Caki2 (cell line): ENCODE measurements at regions not wholly inside any gene's neighbourhood (a gene's known extent, or its start where the extent isn't known, plus 50 kb on each side); places are given as distances from the start of the nearest gene placed in this dataset.
"Not testable (repeated sequence)": the region's sequence is repeated elsewhere in the genome, so short reads cannot be mapped to it uniquely, and the experiment has no call there.

Experiments used
- DNase-seq: peaks from one replicate; pipeline ENCODE4 v3.0.0-alpha.2; 2015; ENCODE audit warnings: low read depth
- in situ Hi-C: cut with HindIII; loops from 2 replicates; pipeline ENCODE4 v1.10.0; 2016; ENCODE audit warnings: low sequenced_read_pairs, low pct_unique_long_range_greater_than_20kb, mixed read lengths

- in situ Hi-C loops: no loop called here
- no peak for DNase-seq
These were observed 111.5 kb upstream of the IFNG-AS1 start for GRCh38 chr12:67877727-67878126.

GRCh38 chr12:67879937-67880336 is 109.3 kb upstream of the IFNG-AS1 start:
- in situ Hi-C loops: no loop called here
- DNase-seq: no peak

DNA sequence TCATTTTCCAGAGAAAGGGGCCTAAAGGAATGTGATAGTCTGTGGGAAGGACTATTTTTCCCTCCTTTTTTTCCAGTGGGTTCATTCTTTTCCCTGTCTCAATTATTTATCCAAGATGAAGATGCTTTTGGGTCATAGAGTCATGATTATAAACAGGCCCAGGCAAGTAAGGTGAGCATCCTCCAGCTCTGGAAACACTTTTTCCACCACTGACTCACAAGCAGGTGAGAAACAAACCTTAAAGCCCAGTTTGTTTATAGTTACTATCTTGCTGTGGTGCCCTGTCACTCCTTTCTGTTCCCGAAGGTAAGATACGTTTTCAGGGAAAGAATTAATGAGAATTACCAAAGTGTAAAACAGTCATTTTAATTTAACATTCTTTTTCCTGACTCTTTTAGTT is 107.7 kb upstream of the IFNG-AS1 start:
- in situ Hi-C loops: no loop called here

GRCh38 chr12:67884596-67884995 is 104.7 kb upstream of the IFNG-AS1 start:
- in situ Hi-C loops: no loop called here
- DNase-seq: no peak

More for the DNA sequence above, 107.7 kb upstream of the IFNG-AS1 start:
- no peak for DNase-seq

DNA sequence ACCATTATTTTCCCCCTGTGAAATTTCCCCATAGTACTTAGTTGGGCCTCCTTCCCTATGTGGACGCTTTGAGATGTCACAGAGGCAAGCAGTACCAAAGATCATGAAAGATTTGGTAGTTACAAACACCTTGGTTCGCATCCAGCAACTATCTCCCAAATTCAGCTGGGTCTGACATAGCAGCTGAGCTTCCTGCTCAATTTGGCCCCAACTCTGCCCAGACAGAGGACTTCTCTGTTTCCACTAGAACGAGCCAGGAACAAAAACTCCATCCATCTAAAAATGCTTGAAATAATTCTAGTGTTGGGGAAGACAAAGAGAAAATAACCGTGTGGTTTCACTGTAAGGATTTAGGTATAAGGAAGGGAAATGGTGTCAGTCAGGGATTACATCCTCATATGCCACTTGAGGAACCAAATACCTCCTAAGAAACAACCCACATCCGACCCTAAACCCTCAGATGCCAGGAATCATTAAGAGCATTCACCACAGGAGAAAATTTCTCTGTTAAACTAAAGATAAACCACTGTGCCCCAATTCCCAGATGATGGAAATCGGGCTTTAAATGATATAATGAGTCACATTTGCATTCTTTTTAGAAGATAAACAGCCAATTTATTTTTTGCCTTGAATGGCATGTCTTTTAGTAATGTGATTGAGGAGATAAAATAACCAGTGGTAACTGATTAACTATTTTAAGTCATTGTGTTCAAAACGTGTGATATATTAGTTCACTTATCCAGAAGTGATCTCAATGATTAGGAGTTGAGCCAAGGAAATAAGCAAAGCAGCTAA is 103.7 kb upstream of the IFNG-AS1 start:
- in situ Hi-C loops: no loop called here
- DNase-seq: peak; percentile 78

DNA sequence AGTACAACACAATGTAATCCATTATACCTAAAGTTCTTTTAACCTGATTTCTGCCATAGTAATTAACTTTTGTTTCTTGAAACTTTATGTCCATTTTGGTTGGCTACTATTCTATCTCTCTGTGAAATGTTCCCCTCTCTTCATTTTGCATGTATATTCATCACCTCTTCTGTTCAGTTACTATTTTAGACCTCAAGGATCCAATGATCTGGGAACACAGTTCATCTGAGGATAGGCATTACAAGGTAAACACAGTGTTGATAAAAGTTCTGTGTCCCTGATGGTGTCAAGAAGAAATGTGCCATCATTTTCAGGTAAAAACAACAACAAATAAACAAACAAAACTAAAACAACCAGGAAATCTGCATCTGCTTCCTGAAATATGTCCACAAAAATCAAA is 102.2 kb upstream of the IFNG-AS1 start:
- in situ Hi-C loops: no loop called here
- no peak for DNase-seq

- DNase-seq: no peak
- in situ Hi-C loops: no loop called here
These were observed 99.3 kb upstream of the IFNG-AS1 start for GRCh38 chr12:67889931-67890330.

DNA sequence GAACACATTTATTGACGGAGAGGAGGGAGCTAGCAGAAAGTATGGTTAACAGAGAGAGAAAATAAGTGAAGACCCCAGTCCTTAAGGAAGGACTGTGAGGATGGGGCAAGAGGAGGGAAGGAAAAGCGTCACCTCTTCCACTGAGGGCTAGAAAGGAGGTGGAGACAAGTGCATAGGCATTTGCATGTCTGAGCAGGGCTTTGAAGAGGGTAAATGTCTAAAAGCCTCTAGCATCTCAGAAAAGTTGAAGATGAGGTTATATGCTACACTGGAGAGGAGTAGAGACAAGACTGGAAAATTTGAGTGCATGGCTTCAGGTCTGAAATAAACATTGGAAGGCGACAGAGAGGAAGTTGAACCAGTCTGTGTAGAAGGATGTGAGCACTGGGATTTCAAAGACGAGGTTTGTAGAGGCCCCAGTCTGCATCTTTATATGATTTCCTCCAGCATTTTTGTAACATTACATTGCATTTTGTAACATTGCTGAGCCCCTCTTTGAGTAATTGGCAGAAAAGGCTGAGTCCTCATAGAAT is 98.5 kb upstream of the IFNG-AS1 start:
- in situ Hi-C loops: no loop called here
- no peak for DNase-seq

- no peak for DNase-seq
- in situ Hi-C loops: no loop called here
These were observed 97.7 kb upstream of the IFNG-AS1 start for GRCh38 chr12:67891596-67891995.

GRCh38 chr12:67892259-67893021 is 96.8 kb upstream of the IFNG-AS1 start:
- DNase-seq: no peak
- in situ Hi-C loops: no loop called here

DNA sequence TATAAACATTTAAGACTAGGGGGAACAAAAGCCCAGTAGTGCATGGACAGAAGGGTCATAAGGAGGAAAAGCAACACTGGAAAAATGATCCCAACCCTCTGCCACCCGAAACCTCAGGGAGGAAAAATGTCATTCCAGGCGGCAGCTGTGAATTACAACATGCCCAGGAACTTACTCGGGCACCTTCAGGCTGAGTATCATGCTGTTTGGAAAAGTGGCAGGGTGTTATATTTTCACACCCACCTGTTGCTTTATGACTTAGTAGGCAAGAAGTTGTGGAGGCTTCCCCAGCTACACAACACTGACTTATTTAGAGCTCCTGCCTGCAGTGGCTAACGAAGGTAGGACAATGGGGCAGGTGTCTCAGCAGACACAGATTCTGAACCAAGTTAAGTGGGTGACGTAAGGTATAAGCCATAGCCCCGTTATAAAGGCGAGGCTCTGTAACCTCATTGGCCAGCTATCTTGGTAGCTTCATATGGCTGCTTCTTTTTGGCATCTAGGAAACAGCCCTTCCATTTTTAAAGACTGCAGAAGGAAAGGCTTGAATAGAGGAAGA is 96.1 kb upstream of the IFNG-AS1 start:
- in situ Hi-C loops: no loop called here
- DNase-seq: no peak

DNA sequence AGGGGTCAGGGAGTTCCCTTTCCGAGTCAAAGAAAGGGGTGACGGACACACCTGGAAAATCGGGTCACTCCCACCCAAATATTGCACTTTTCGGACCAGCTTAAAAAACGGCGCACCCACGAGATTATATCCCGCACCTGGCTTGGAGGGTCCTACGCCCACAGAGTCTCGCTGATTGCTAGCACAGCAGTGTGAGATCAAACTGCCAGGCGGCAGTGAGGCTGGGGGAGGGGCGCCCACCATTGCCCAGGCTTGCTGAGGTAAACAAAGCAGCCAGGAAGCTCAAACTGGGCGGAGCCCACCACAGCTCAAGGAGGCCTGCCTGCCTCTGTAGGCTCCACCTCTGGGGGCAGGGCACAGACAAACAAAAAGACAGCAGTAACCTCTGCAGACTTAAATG is 88.8 kb upstream of the IFNG-AS1 start:
- DNase-seq, in situ Hi-C loops: not testable (repeated sequence)

- DNase-seq: peak; percentile 92
These were observed 80.1 kb upstream of the IFNG-AS1 start for GRCh38 chr12:67909091-67909531.

DNA sequence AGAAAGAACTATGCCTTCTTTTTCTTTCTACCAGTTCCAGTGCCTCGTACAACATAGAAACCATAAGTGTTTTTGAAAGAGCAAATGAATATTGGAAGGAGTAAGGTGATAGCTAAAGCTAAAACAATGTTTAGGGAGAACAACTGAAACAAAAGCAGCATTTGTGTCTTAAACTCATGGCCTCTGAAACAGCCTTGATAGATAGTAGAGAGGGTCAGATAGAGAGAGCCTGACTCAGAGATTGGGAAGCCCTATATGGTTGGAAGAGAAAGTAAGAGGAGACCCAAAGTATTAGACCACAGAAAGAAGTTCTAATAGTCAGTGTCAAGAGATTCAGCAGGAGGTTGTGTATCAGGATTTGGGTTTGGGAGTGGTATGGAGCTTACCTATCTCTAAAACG is 79.6 kb upstream of the IFNG-AS1 start:
- in situ Hi-C loops: no loop called here
- DNase-seq: no peak

More at GRCh38 chr12:67909091-67909531, 80.1 kb upstream of the IFNG-AS1 start:
- in situ Hi-C loops: no loop called here

DNA sequence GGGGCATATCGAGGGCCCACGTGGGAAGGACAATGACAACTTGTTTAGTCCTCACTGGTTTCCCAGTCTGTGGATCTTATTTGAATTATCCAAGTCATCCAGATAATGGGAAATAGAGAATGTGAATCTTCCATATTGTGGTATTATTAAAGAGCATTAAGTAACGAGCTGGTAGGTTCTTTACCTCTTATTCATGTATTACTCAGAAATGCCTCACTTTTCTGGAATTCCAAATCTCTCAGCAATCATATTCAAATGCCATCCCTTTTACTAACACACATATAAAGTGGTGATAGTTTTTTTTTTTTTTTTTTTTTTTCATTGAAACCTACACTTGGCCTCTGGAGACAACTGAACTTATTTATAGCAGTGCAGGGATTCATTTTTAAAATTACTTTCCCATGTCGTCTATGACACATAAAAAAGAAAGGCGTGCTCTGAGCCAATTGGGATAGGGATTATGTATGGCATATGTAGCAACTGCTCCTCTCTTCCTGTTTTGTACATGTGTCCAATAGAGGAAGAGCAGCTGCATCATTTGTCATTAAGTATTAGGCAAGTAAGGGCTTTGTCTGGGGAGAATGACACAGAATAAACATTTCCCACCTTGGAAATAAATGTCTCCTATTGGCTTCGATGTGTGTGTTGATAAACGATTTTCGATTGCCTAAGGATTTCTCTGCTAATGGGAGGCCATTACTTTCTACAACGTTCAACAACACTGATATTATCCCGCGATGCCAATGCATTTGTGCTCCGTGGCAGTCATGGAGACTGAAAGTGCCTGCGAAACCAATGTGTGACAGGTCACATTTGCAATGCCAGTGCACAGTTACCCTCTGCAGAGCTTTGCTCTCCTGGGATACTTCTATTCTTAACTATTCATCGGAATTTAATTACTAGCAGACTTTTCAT is 78.6 kb upstream of the IFNG-AS1 start:
- DNase-seq: peak; percentile 96

DNA sequence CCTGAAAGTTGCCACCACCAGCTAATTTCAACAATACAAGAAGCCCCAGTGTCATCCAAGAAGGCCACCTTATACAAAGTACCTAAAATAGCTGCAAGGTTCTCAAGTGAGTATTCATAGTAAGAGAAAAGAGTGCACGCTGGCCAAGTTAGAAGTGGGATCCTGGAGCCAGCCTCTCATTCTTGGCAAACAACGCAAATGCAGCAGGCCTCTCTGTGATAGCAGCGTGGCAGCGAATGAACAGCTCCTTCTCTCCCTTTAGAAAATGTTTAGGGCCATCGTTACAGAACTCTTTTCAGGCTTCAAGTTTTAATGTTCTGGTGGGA is 78.0 kb upstream of the IFNG-AS1 start:
- in situ Hi-C loops: no loop called here
- DNase-seq: no peak

More for the DNA sequence above, 78.6 kb upstream of the IFNG-AS1 start:
- in situ Hi-C loops: no loop called here

GRCh38 chr12:67911789-67912188 is 77.5 kb upstream of the IFNG-AS1 start:
- no peak for DNase-seq
- in situ Hi-C loops: no loop called here

DNA sequence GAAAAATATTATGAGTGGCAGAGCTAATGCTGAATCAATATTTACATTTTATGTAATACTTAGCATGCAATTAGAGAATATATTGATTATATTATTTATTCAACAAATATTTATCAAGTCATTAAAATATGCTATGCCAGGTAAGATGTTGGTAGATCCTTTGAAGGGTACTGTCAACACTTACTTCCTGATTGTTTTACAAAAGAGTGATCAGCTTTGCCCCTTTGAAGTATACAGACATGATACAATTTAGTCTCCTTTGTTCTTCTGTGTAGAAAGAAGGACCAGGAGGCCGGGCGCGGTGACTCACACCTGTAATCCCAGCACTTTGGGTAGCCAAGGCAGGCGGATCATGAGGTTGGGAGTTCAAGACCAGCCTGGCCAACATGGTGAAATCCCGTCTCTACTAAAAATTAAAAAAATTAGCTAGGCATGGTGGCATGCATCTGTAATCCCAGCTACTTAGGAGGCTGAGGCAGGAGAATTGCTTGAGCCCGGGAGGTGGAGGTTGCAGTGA is 73.9 kb upstream of the IFNG-AS1 start:
- no peak for DNase-seq
- in situ Hi-C loops: no loop called here
